Omental fat pad (tissue), 3 donors: ENCODE measurements at regions not wholly inside any gene's neighbourhood (a gene's known extent, or its start where the extent isn't known, plus 50 kb on each side); places are given as distances from the start of the nearest gene placed in this dataset.

Experiments used
- ATAC-seq: fragments of 150-250 bp; one replicate; pipeline ENCODE4 v1.9.1; 2016; ENCODE audit warnings: mild to moderate bottlenecking, moderate library complexity; ENCODE audit not compliant: low FRiP score
- DNase-seq: peaks from one replicate; pipeline ENCODE4 v3.0.0-alpha.2; 2019; ENCODE audit warnings: low spot score
- TF ChIP-seq, protein P1 (sequence below), 3 donors: fragments of 450-650 bp; IDR thresholded peaks; one replicate each; pipeline ENCODE4 v1.5.1; 2016 to 2017; ENCODE audit warnings: antibody characterized with exemption in 3 of 3, mild to moderate bottlenecking in 3 of 3, moderate library complexity in 2 of 3

GRCh38 chr3:145055375-145056076 is 1083.9 kb downstream of the DIPK2A start:
- TF ChIP-seq, protein P1, sequence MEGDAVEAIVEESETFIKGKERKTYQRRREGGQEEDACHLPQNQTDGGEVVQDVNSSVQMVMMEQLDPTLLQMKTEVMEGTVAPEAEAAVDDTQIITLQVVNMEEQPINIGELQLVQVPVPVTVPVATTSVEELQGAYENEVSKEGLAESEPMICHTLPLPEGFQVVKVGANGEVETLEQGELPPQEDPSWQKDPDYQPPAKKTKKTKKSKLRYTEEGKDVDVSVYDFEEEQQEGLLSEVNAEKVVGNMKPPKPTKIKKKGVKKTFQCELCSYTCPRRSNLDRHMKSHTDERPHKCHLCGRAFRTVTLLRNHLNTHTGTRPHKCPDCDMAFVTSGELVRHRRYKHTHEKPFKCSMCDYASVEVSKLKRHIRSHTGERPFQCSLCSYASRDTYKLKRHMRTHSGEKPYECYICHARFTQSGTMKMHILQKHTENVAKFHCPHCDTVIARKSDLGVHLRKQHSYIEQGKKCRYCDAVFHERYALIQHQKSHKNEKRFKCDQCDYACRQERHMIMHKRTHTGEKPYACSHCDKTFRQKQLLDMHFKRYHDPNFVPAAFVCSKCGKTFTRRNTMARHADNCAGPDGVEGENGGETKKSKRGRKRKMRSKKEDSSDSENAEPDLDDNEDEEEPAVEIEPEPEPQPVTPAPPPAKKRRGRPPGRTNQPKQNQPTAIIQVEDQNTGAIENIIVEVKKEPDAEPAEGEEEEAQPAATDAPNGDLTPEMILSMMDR (IDR thresholded peaks at IDR 0.05) = no peak
- ATAC-seq = no peak
- DNase-seq = no peak

GRCh38 chr3:145058483-145058882 is 1086.9 kb downstream of the DIPK2A start:
- ATAC-seq = no peak
- TF ChIP-seq, protein P1 (IDR thresholded peaks at IDR 0.05) = no peak
- no peak for DNase-seq

DNA sequence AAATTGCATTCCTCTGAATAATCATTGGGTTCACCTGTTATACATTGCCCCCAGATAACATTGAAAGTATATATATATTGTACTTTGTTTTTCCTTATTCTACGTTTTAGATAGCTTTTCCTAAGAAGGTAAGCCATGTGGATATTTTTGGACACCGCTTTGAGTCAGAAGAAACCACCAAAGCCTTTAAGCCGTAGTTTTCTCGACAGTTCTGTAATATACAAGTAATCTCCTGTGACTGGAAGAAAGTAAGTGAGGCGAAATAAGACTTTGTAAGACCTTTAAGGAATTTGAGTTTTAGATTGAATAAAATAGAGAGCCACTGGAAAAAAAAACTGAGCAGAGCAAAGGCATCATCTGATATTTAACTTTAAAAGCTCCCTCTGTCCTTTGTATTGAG is 1092.0 kb downstream of the DIPK2A start:
- TF ChIP-seq, protein P1 (IDR thresholded peaks at IDR 0.05) = no peak
- no peak for DNase-seq
- no peak for ATAC-seq

DNA sequence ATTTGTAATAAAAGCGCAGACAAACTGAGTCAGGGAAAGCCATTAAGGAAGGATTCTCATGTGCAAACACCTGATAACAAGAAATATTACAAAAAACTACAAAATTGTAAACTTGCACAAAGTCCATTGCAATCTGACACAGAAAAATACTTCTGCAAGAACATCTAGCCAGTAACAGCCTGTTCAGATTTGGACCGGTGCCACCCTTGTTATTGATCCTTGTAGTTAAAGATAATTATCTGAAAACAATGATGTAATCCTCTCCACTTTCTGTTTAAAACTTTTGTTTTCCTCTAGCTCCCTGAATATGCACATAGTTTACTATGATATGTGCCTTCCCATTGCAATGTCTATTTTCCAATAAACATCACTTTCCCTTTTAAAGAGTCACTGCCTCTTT is 1090.2 kb downstream of the PLOD2 start:
- ATAC-seq (no peak), DNase-seq (no peak)
- TF ChIP-seq, protein P1 (IDR thresholded peaks at IDR 0.05) = no peak

DNA sequence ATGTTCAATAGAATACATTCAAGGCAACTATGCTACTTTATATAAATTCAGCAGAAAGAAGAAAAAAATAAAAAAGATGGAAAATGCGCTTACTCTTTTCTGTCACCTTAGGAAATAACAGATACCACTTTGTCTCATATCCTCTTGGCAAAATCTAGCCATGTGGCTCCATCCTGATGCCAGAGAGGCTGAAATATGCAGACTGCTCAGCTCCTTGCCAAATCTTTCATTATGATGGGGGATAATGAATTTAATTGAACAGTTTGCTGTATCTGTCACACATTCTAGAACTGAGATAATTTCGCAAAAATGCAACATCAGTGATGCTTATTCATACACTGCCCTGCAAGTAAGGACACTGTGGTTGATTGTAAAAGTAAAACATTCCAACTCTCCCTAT is 1081.5 kb downstream of the PLOD2 start:
- TF ChIP-seq, protein P1 (IDR thresholded peaks at IDR 0.05) = no peak
- ATAC-seq (no peak), DNase-seq (no peak)

DNA sequence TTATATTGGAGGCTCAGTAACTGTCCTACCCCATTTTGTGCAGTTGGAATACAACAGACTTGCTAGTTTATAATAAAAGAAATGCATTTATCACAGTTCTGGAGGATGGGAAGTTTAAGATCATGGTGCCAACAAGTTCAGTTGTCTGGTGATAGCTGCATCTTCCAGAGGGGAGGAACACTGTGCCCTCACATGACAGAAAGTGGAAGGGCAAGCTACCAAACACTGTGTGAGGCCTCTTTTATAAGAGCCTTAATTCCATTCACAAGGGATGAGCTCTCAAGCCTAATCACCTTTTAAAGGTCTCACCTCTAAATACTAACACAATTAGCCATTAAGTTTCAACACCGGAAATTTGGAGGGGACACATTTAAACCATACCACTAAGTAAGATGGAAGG is 1073.9 kb downstream of the PLOD2 start:
- DNase-seq = no peak
- no peak for ATAC-seq
- TF ChIP-seq, protein P1 (IDR thresholded peaks at IDR 0.05) = no peak

DNA sequence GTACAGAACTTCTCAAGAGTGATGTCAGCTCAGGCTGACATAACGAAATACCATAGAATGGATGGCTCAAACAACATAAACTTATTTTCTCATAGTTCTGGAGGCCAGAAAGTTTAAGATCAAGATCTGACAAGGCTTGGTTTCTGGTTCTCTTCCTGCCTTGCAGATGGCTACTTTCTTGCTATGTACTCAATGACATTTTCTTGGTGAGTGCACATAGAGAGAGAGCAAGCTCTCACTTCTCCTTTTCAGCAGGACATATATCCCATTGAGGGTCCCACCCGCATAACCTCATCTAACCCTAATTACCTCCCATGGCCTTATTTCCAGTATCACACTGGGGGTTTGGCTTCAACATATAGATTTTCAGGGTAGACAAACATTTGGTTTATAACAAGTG is 1072.1 kb downstream of the PLOD2 start:
- ATAC-seq (no peak), DNase-seq (no peak)
- TF ChIP-seq, protein P1 (IDR thresholded peaks at IDR 0.05) = no peak
